Peyer's patch (tissue), 4 donors: ENCODE measurements at regions not wholly inside any gene's neighbourhood (a gene's known extent, or its start where the extent isn't known, plus 50 kb on each side); places are given as distances from the start of the nearest gene placed in this dataset.

ENCODE experiments used
- DNase-seq, 3 donors: peaks; one replicate each; pipeline ENCODE4 v3.0.0-alpha.2; 2017 to 2019
- H3K27ac ChIP-seq, 4 donors: fragments of 200-600 bp; sonication (generic); one replicate each; pipeline ENCODE4 v1.5.1; 2016 to 2019
- H3K27me3 ChIP-seq, 2 donors: fragments of 200-600 bp; sonication (generic); one replicate each; pipeline ENCODE4 v1.5.1; 2019
- H3K36me3 ChIP-seq, 3 donors: fragments of 200-600 bp; sonication (generic); one replicate each; pipeline ENCODE4 v1.5.1; 2016 to 2019
- H3K4me1 ChIP-seq, 4 donors: fragments of 200-600 bp; sonication (generic); one replicate each; pipeline ENCODE4 v1.5.1; 2016 to 2019
- H3K4me3 ChIP-seq, 4 donors: fragments of 200-600 bp; sonication (generic); 1 replicate in 3 of 4; 2 replicates in 1 of 4; pipeline ENCODE4 v1.5.1; 2016 to 2019; ENCODE audit warnings: mild to moderate bottlenecking in 1 of 4
- H3K9me3 ChIP-seq, 4 donors: fragments of 200-600 bp; sonication (generic); one replicate each; pipeline ENCODE4 v1.5.1; 2016 to 2019; ENCODE audit warnings: mild to moderate bottlenecking in 1 of 4
- POLR2A ChIP-seq, 2 donors: fragments of 450-650 bp; IDR thresholded peaks; one replicate each; pipeline ENCODE4 v1.5.1; 2017; ENCODE audit warnings: antibody characterized with exemption in 2 of 2, mild to moderate bottlenecking in 2 of 2, moderate library complexity in 2 of 2
- TF ChIP-seq, protein P1 (sequence below), 6 experiments: fragments of 450-650 bp in 4 of 6; fragments of 200-600 bp in 2 of 6; sonication (generic) in 1 of 6; IDR thresholded peaks; one replicate each; pipeline ENCODE4 v1.5.1; 2017 to 2019; ENCODE audit warnings: antibody characterized with exemption in 6 of 6, mild to moderate bottlenecking in 3 of 6, moderate library complexity in 1 of 6

DNA sequence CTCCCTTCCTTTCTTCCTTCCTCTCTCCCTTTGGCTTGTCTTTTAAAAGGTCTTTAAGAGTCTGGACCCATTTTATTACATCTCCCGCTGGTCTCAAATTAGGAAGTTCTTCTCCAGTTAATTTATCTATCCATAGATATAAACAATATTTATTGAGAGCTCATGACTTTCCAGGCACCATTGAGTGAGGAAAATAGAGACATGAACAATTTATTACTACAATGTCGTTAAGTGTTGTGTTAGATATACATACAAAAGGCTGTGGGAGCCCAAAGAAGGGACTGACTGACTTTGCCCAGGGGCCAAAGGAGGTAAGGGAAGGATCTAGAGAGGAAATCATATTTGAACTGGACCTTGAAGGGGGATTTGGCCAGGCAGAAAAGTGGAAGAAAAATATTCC, 51.6 kb upstream of the DEUP1 start:
- Histone ChIP-seq H3K9me3 (no peaks in the 10 kb centered on the region), H3K27ac (no peak overlapping the region), H3K36me3 (no peaks in the 10 kb centered on the region), H3K27me3 (no peaks in the 10 kb centered on the region), H3K4me1 (no peaks in the 10 kb centered on the region), H3K4me3 (no peak overlapping the region)
- DNase-seq: no peak
- TF ChIP-seq, protein P1, sequence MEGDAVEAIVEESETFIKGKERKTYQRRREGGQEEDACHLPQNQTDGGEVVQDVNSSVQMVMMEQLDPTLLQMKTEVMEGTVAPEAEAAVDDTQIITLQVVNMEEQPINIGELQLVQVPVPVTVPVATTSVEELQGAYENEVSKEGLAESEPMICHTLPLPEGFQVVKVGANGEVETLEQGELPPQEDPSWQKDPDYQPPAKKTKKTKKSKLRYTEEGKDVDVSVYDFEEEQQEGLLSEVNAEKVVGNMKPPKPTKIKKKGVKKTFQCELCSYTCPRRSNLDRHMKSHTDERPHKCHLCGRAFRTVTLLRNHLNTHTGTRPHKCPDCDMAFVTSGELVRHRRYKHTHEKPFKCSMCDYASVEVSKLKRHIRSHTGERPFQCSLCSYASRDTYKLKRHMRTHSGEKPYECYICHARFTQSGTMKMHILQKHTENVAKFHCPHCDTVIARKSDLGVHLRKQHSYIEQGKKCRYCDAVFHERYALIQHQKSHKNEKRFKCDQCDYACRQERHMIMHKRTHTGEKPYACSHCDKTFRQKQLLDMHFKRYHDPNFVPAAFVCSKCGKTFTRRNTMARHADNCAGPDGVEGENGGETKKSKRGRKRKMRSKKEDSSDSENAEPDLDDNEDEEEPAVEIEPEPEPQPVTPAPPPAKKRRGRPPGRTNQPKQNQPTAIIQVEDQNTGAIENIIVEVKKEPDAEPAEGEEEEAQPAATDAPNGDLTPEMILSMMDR (IDR thresholded peaks at IDR 0.05): no peak
- no peak for TF ChIP-seq POLR2A (IDR thresholded peaks at IDR 0.05)

GRCh38 chr11:93279851-93280347, 50.6 kb upstream of the DEUP1 start:
- no peaks in the 10 kb centered on the region for H3K36me3 ChIP-seq
- H3K9me3 ChIP-seq: no peaks in the 10 kb centered on the region
- no peak for DNase-seq
- no peaks in the 10 kb centered on the region for H3K4me1 ChIP-seq
- H3K4me3 ChIP-seq: no peak overlapping the region
- H3K27ac ChIP-seq: no peak overlapping the region
- H3K27me3 ChIP-seq: no peaks in the 10 kb centered on the region
- TF ChIP-seq, protein P1 (IDR thresholded peaks at IDR 0.05): no peak
